ENCODE measurements at regions not wholly inside any gene's neighbourhood (a gene's known extent, or its start where the extent isn't known, plus 50 kb on each side); places are given as distances from the start of the nearest gene placed in this dataset.

- no peak overlapping the region for H3K27ac ChIP-seq (ENCODE audit: low read depth in 1 of 2, low read length in 2 of 2)
- no peak for TF ChIP-seq RAD21 (IDR thresholded peaks at IDR 0.05)
- no peak for TF ChIP-seq REST (IDR thresholded peaks at IDR 0.05)
- no peak for TF ChIP-seq RXRA (IDR thresholded peaks at IDR 0.05)
- no peak for TF ChIP-seq GABPA (IDR thresholded peaks at IDR 0.05 in 1 of 2, conservative IDR thresholded peaks at IDR 0.05 in 1 of 2)
- TF ChIP-seq TAF1 (conservative IDR thresholded peaks at IDR 0.05), result no peak
- TF ChIP-seq ATF3 (IDR thresholded peaks at IDR 0.05), result no peak
- TF ChIP-seq EGR1 (IDR thresholded peaks at IDR 0.05; ENCODE audit: low read depth in 2 of 2), result no peak
- H3K9ac ChIP-seq (ENCODE audit: low read depth in 1 of 2, low read length in 2 of 2), result no peak overlapping the region
- no peaks in the 10 kb centered on the region for H3K4me1 ChIP-seq (ENCODE audit: control insufficient read depth in 4 of 4, insufficient read depth in 4 of 4, low read length in 3 of 4)
- H3K36me3 ChIP-seq (ENCODE audit: control insufficient read depth in 4 of 4, insufficient read depth in 3 of 4, low read depth in 1 of 4, low read length in 3 of 4), result no peaks in the 10 kb centered on the region
- peaks cover 0 to 2% (median 0%) of the 10 kb centered on the region in 4 donors for H3K27me3 ChIP-seq (ENCODE audit: control insufficient read depth in 4 of 4, insufficient read depth in 4 of 4, low read length in 3 of 4)
- no peaks in the 10 kb centered on the region for H3K9me3 ChIP-seq (ENCODE audit: control insufficient read depth in 4 of 4, low read length in 3 of 4)
- no peak overlapping the region for H3K4me3 ChIP-seq (ENCODE audit: low read depth in 1 of 3, low read length in 3 of 3)
- 74% methylated on average over 6 of the region's 6 CpGs for WGBS
- DNase-seq (ENCODE audit: low spot score), result no peak
These were observed 147.7 kb upstream of the GYPA start for GRCh38 chr4:144288011-144288903.

GRCh38 chr4:144289667-144290428, 149.3 kb upstream of the GYPA start:
- H3K9me3 ChIP-seq (ENCODE audit: control insufficient read depth in 4 of 4, low read length in 3 of 4), result no peaks in the 10 kb centered on the region
- no peak overlapping the region for H3K9ac ChIP-seq (ENCODE audit: low read depth in 1 of 2, low read length in 2 of 2)
- no peaks in the 10 kb centered on the region for H3K4me1 ChIP-seq (ENCODE audit: control insufficient read depth in 4 of 4, insufficient read depth in 4 of 4, low read length in 3 of 4)
- WGBS, result 81% methylated on average over 1 of the region's 1 CpG
- no peaks in the 10 kb centered on the region for H3K36me3 ChIP-seq (ENCODE audit: control insufficient read depth in 4 of 4, insufficient read depth in 3 of 4, low read depth in 1 of 4, low read length in 3 of 4)
- H3K27ac ChIP-seq (ENCODE audit: low read depth in 1 of 2, low read length in 2 of 2), result no peak overlapping the region
- H3K4me3 ChIP-seq (ENCODE audit: low read depth in 1 of 3, low read length in 3 of 3), result no peak overlapping the region
- peaks cover 0 to 2% (median 0%) of the 10 kb centered on the region in 4 donors for H3K27me3 ChIP-seq (ENCODE audit: control insufficient read depth in 4 of 4, insufficient read depth in 4 of 4, low read length in 3 of 4)
- no peak for DNase-seq (ENCODE audit: low spot score)
- TF ChIP-seq RXRA (IDR thresholded peaks at IDR 0.05), result no peak
- TF ChIP-seq JUND (IDR thresholded peaks at IDR 0.05), result no peak
- no peak for TF ChIP-seq ATF3 (IDR thresholded peaks at IDR 0.05)
- no peak for TF ChIP-seq HNF4A (conservative IDR thresholded peaks at IDR 0.05)
- TF ChIP-seq EGR1 (IDR thresholded peaks at IDR 0.05; ENCODE audit: low read depth in 2 of 2), result no peak
- no peak for TF ChIP-seq RAD21 (IDR thresholded peaks at IDR 0.05)
- no peak for TF ChIP-seq ZBTB33 (IDR thresholded peaks at IDR 0.05)
- TF ChIP-seq CTCF (IDR thresholded peaks at IDR 0.05; ENCODE audit: low read depth, low read length, missing input control), result no peak
- TF ChIP-seq SP1 (IDR thresholded peaks at IDR 0.05), result no peak
- TF ChIP-seq REST (IDR thresholded peaks at IDR 0.05), result no peak
- TF ChIP-seq FOXA2 (IDR thresholded peaks at IDR 0.05), result no peak
- TF ChIP-seq YY1 (IDR thresholded peaks at IDR 0.05), result no peak

Measured in liver (tissue), 8 donors.